ENCODE measurements at regions not wholly inside any gene's neighbourhood (a gene's known extent, or its start where the extent isn't known, plus 50 kb on each side); places are given as distances from the start of the nearest gene placed in this dataset.

DNA sequence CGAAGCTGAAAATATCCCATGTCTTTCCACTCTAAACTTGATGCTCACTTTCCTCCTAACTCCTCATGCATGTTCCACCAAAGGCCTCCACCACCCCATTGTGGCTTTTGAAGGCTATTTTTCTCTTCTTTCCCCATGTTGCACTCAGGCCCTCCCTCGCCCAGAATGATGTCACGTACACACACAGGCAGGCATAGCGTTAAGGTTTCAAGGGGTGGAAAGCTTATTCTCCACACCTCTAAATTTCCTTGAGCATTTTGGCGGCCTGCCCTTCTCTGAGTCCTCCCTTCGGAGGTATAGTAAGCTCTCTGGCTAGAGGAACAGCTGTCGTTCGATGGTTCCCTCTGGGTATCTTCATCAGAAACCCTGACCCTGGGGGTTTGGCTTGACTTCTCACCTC is 673.5 kb downstream of the ACTL7B start:
- TF ChIP-seq POLR2A (IDR thresholded peaks at IDR 0.05; ENCODE audit: low read depth) (no peak), POLR2AphosphoS5 (IDR thresholded peaks at IDR 0.05) (no peak), EP300 (IDR thresholded peaks at IDR 0.05) (no peak)
- TF ChIP-seq, protein P1, sequence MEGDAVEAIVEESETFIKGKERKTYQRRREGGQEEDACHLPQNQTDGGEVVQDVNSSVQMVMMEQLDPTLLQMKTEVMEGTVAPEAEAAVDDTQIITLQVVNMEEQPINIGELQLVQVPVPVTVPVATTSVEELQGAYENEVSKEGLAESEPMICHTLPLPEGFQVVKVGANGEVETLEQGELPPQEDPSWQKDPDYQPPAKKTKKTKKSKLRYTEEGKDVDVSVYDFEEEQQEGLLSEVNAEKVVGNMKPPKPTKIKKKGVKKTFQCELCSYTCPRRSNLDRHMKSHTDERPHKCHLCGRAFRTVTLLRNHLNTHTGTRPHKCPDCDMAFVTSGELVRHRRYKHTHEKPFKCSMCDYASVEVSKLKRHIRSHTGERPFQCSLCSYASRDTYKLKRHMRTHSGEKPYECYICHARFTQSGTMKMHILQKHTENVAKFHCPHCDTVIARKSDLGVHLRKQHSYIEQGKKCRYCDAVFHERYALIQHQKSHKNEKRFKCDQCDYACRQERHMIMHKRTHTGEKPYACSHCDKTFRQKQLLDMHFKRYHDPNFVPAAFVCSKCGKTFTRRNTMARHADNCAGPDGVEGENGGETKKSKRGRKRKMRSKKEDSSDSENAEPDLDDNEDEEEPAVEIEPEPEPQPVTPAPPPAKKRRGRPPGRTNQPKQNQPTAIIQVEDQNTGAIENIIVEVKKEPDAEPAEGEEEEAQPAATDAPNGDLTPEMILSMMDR (IDR thresholded peaks at IDR 0.05) = no peak
- Histone ChIP-seq H3K9me3 (no peaks in the 10 kb centered on the region), H3K36me3 (no peaks in the 10 kb centered on the region), H3K4me3 (no peak overlapping the region), H3K4me1 (peaks cover 5 to 17% (median 11%) of the 10 kb centered on the region in 4 donors), H3K27ac (replicated peaks in 1 of 4) (no peak overlapping the region), H3K27me3 (no peaks in the 10 kb centered on the region)
- 85% methylated on average over 8 of the region's 8 CpGs for WGBS
- intact Hi-C loops (cut with DNase I) = no loop called here
- peak; percentile 57 for DNase-seq (ENCODE audit: extremely low spot score)

DNA sequence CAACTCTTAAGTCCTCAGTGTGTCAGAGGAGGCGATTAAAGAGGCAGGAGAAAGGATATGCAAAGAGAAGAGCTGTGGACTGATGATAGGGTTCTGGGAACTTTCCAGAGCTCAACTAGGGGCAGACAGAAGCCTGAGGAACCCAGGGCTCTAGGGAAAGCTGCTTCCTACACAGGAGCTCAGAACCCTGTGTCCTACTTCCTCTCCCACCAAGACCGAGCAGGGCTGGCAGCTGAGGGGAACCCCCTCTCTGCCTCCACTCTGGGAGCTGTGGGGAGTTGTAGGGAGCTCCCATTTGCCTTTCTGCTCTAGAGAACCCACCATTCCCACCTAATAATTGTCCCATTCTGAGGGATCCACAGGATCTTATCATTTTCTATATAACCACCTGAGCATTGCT is 674.3 kb downstream of the ACTL7B start:
- no peaks in the 10 kb centered on the region for H3K36me3 ChIP-seq
- peak; percentile 64 for DNase-seq (ENCODE audit: extremely low spot score)
- H3K27ac ChIP-seq (replicated peaks in 1 of 4) = no peak overlapping the region
- intact Hi-C loops (cut with DNase I) = no loop called here
- WGBS = 79% methylated on average over 2 of the region's 2 CpGs
- H3K27me3 ChIP-seq = no peaks in the 10 kb centered on the region
- H3K4me1 ChIP-seq = peaks cover 0 to 9% (median 3%) of the 10 kb centered on the region in 4 donors
- no peak overlapping the region for H3K4me3 ChIP-seq
- H3K9me3 ChIP-seq = no peaks in the 10 kb centered on the region
- TF ChIP-seq POLR2A (IDR thresholded peaks at IDR 0.05; ENCODE audit: low read depth) = no peak
- TF ChIP-seq, protein P1 (IDR thresholded peaks at IDR 0.05) = no peak
- TF ChIP-seq POLR2AphosphoS5 (IDR thresholded peaks at IDR 0.05) = no peak
- TF ChIP-seq EP300 (IDR thresholded peaks at IDR 0.05) = no peak

DNA sequence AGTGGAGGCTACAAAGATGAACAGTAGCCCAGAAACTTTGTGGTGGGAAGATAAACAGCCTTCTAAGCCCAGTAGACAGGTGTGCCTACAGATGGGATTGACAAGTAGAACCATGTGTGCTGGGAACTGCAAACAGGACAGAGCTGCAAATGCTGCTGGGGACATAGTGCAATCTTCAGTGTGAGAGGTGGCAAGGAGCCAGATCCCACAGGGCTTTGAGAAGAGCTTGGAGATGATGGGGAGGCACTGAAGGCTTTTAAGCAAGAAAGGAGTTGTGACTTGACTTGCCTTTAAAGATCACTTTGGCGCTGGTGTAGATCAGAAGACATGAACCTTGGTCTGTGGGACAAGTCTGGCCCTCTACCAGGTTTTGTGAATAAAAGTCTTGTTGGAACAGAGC is 675.2 kb downstream of the ACTL7B start:
- WGBS = 100% methylated on average over 1 of the region's 1 CpG
- intact Hi-C loops (cut with DNase I) = no loop called here
- peak; percentile 77 for DNase-seq (ENCODE audit: extremely low spot score)
- Histone ChIP-seq H3K9me3 (no peaks in the 10 kb centered on the region), H3K27me3 (no peaks in the 10 kb centered on the region), H3K36me3 (no peaks in the 10 kb centered on the region), H3K4me1 (peaks cover 0 to 8% (median 3%) of the 10 kb centered on the region in 4 donors), H3K27ac (replicated peaks in 1 of 4) (no peak overlapping the region), H3K4me3 (no peak overlapping the region)
- TF ChIP-seq EP300 (IDR thresholded peaks at IDR 0.05) = no peak
- TF ChIP-seq POLR2A (IDR thresholded peaks at IDR 0.05; ENCODE audit: low read depth) = no peak
- TF ChIP-seq, protein P1 (IDR thresholded peaks at IDR 0.05) = no peak
- no peak for TF ChIP-seq POLR2AphosphoS5 (IDR thresholded peaks at IDR 0.05)

DNA sequence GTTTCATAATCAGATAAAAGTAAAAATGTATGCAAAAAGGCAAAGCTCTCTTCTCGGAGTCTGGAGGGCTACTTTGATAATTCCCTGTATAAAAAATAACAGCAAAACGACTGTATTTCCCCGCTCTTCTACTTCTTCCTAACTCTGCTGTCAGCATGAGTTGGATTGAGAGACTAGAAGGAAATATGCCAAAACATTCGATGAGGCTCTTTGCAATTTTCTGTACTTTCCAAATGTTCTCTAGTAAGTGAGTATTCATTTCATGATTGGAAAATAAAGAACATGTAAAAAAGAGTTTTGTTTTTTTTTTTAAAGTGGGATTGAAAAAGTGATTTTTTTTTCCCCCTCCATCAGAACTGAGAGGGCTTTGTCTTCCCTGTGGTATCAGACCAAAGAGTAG is 677.5 kb downstream of the ACTL7B start:
- intact Hi-C loops (cut with DNase I) = no loop called here
- Histone ChIP-seq H3K36me3 (no peaks in the 10 kb centered on the region), H3K9me3 (no peaks in the 10 kb centered on the region), H3K4me3 (no peak overlapping the region), H3K4me1 (no peaks in the 10 kb centered on the region), H3K27ac (replicated peaks in 1 of 4) (no peak overlapping the region), H3K27me3 (no peaks in the 10 kb centered on the region)
- no peak for DNase-seq (ENCODE audit: extremely low spot score)
- 58% methylated on average over 4 of the region's 4 CpGs for WGBS
- no peak for TF ChIP-seq EP300 (IDR thresholded peaks at IDR 0.05)
- no peak for TF ChIP-seq POLR2A (IDR thresholded peaks at IDR 0.05; ENCODE audit: low read depth)
- no peak for TF ChIP-seq POLR2AphosphoS5 (IDR thresholded peaks at IDR 0.05)
- TF ChIP-seq, protein P1 (IDR thresholded peaks at IDR 0.05) = no peak

DNA sequence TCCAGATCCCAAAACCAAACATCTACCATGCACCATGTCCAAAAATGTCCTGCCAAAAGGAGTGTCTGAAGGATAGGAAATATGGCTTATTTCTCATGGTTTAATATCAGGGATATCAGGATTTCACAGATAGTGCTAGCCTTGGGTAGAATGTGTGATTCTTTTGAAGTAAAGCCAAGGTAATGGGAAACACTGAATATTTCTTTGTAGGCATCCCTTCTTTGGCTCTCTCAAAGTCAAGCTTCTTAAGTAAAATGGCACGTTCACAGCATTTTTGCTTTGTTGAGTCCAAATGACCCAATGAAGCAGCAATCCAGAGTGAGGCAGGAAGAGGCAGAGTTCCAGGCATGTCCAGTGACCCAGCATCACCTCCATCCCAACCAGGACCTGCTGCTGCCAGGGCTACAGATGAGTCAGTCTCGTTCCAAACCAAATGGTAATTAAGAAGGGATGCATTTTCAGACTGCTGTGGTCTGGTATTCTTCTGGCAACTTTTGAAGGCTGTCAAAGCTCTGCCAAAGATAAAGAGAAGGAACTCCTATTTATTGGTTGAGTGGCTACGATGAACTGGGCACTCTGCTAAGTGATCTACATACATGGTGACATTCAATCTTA is 678.8 kb upstream of the KLF4 start:
- TF ChIP-seq, protein P1 (IDR thresholded peaks at IDR 0.05) = no peak
- TF ChIP-seq POLR2A (IDR thresholded peaks at IDR 0.05; ENCODE audit: low read depth) = no peak
- TF ChIP-seq POLR2AphosphoS5 (IDR thresholded peaks at IDR 0.05) = no peak
- TF ChIP-seq EP300 (IDR thresholded peaks at IDR 0.05) = no peak
- no peaks in the 10 kb centered on the region for H3K27me3 ChIP-seq
- intact Hi-C loops (cut with DNase I) = no loop called here
- H3K4me3 ChIP-seq = no peak overlapping the region
- 46% methylated on average over 3 of the region's 3 CpGs for WGBS
- H3K36me3 ChIP-seq = no peaks in the 10 kb centered on the region
- H3K4me1 ChIP-seq = peaks cover 0 to 6% (median 0%) of the 10 kb centered on the region in 4 donors
- DNase-seq (ENCODE audit: extremely low spot score) = peak; percentile 91
- H3K27ac ChIP-seq (replicated peaks in 1 of 4) = no peak overlapping the region
- H3K9me3 ChIP-seq = no peaks in the 10 kb centered on the region
